Right atrium auricular region (tissue), 2 donors: ENCODE measurements at regions not wholly inside any gene's neighbourhood (a gene's known extent, or its start where the extent isn't known, plus 50 kb on each side); places are given as distances from the start of the nearest gene placed in this dataset.

Experiments
- DNase-seq: peaks from one replicate; pipeline ENCODE4 v3.0.0-alpha.2; 2019; ENCODE audit warnings: low spot score
- H3K27ac ChIP-seq, 2 donors: fragments of 200-600 bp; sonication (generic); 1 replicate in 1 of 2; 2 replicates in 1 of 2; pipeline ENCODE4 v1.5.1; 2016 to 2019
- H3K27me3 ChIP-seq, 2 donors: fragments of 200-600 bp; sonication (generic); one replicate each; pipeline versions ENCODE4 v1.5.1 to v1.6.0; 2017 to 2019
- H3K36me3 ChIP-seq: fragments of 200-600 bp; sonication (generic); one replicate; pipeline ENCODE4 v1.5.1; 2016
- H3K4me1 ChIP-seq, 2 donors: fragments of 200-600 bp; sonication (generic); one replicate each; pipeline versions ENCODE4 v1.5.1 to v1.6.0; 2017 to 2019
- H3K4me3 ChIP-seq, 2 donors: fragments of 200-600 bp; sonication (generic); 1 replicate in 1 of 2; 2 replicates in 1 of 2; pipeline ENCODE4 v1.5.1; 2017 to 2019; ENCODE audit warnings: mild to moderate bottlenecking in 1 of 2, moderate library complexity in 1 of 2
- H3K9me3 ChIP-seq, 2 donors: fragments of 200-600 bp; sonication (generic); one replicate each; pipeline ENCODE4 v1.5.1; 2019
- TF ChIP-seq, protein P1 (sequence below), 2 donors: fragments of 200-600 bp; sonication (generic); IDR thresholded peaks; one replicate each; pipeline ENCODE4 v1.5.1; 2019; ENCODE audit warnings: antibody characterized with exemption in 2 of 2

DNA sequence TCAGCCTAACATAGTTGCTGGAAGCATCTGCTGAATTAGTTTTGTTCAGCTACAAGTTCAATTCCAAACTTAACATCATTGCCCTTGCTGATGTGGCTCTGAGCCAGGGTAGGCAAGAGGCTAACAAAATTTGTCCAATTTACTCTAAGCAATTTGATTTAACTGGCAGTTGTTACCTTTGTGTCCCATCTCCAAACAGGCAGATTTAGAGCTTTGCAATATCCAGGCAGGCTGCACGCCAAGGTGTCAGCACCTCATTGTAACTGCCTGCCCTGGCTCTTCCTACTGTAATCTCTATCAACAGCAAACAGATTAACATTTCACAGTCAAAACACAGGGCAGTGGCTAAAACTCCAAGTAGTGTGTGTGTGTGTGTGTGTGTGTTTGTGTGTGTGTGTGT is 2070.6 kb downstream of the PCDH7 start:
- no peaks in the 10 kb centered on the region for H3K4me1 ChIP-seq
- no peaks in the 10 kb centered on the region for H3K36me3 ChIP-seq
- H3K4me3 ChIP-seq, result no peak overlapping the region
- peaks cover 0 to 3% of the 10 kb centered on the region in 2 donors for H3K27me3 ChIP-seq
- no peaks in the 10 kb centered on the region for H3K9me3 ChIP-seq
- DNase-seq, result no peak
- TF ChIP-seq, protein P1, sequence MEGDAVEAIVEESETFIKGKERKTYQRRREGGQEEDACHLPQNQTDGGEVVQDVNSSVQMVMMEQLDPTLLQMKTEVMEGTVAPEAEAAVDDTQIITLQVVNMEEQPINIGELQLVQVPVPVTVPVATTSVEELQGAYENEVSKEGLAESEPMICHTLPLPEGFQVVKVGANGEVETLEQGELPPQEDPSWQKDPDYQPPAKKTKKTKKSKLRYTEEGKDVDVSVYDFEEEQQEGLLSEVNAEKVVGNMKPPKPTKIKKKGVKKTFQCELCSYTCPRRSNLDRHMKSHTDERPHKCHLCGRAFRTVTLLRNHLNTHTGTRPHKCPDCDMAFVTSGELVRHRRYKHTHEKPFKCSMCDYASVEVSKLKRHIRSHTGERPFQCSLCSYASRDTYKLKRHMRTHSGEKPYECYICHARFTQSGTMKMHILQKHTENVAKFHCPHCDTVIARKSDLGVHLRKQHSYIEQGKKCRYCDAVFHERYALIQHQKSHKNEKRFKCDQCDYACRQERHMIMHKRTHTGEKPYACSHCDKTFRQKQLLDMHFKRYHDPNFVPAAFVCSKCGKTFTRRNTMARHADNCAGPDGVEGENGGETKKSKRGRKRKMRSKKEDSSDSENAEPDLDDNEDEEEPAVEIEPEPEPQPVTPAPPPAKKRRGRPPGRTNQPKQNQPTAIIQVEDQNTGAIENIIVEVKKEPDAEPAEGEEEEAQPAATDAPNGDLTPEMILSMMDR (IDR thresholded peaks at IDR 0.05), result no peak
- H3K27ac ChIP-seq, result no peak overlapping the region

DNA sequence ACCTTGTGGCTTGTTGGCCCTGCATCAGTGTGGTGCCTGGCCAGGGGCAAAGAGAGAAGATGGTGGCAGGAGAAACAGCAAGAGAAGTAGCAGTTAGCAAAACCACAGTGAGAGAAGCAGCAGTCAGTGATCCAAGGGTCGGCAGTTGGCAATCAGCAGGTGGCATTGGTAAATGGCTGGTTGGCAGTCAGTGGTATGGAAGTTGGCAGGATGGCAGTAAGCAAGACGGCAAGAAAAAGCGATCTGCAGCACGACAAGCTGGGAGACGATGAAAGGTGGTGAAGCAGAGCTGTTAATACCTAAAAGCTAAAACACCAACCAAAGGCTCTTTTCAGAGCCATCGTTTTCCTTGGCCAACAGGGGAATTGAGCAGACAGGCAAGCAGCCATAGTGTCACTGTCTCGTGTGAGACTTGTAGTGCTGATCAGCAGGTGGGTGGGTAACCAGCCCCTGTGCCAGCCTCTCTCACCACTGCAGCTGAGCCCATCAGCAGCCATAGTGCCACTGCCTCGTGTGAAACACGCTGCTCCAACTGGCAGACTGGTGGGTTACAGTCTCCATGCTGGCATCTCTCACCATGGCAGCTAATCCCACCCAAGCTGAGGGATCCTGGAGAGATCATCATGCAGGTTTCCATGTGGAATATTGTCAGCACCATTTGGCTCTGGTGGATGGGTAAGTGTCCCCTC is 2078.4 kb downstream of the PCDH7 start:
- no peaks in the 10 kb centered on the region for H3K4me1 ChIP-seq
- H3K27ac ChIP-seq, result no peak overlapping the region
- no peaks in the 10 kb centered on the region for H3K36me3 ChIP-seq
- TF ChIP-seq, protein P1 (IDR thresholded peaks at IDR 0.05), result no peak
- peaks cover 0 to 3% of the 10 kb centered on the region in 2 donors for H3K27me3 ChIP-seq
- no peak for DNase-seq
- no peak overlapping the region for H3K4me3 ChIP-seq
- H3K9me3 ChIP-seq, result no peaks in the 10 kb centered on the region

DNA sequence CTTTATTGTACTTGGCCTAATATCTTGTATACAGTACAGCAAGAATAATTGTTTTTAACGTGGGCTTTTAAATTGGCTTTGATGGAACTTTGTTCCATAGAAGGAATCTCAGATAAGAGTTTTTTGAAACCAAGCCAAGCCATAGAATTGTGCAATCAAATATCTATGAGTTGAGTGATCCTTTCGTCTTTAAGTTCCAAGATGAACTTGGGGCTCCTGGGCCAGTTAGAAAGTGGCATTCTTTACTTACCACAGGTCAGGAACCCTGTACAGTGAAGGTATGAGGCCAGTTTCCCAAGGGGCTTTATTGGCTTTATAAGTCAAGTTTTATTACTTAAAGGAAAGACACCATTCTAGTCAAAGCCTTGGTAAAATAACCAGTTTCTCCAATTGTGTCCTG is 2104.2 kb downstream of the PCDH7 start:
- Histone ChIP-seq H3K9me3 (no peaks in the 10 kb centered on the region), H3K4me1 (no peaks in the 10 kb centered on the region), H3K27me3 (no peaks in the 10 kb centered on the region), H3K36me3 (no peaks in the 10 kb centered on the region), H3K4me3 (no peak overlapping the region), H3K27ac (no peak overlapping the region)
- TF ChIP-seq, protein P1 (IDR thresholded peaks at IDR 0.05), result no peak
- no peak for DNase-seq

DNA sequence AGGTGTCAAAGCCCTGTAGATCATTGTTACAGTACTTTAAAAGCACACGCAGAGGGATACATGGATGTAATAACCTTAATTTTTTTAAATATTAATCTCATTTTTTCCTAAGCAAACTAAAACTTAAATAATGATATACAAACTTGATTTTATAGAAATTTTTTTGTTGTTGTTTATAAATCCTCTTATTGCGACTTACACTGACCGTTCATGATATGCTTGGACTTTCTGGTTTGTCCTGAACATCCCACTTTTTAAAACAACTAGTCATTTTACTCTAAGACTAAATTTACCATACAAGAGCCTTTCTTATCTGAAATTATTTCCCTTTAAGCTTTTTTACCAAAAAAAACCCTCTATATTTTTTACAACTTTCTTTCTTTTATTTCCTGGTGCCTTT is 2106.0 kb downstream of the PCDH7 start:
- Histone ChIP-seq H3K9me3 (no peaks in the 10 kb centered on the region), H3K27me3 (no peaks in the 10 kb centered on the region), H3K27ac (no peak overlapping the region), H3K36me3 (no peaks in the 10 kb centered on the region), H3K4me1 (no peaks in the 10 kb centered on the region), H3K4me3 (no peak overlapping the region)
- no peak for DNase-seq
- TF ChIP-seq, protein P1 (IDR thresholded peaks at IDR 0.05), result no peak

DNA sequence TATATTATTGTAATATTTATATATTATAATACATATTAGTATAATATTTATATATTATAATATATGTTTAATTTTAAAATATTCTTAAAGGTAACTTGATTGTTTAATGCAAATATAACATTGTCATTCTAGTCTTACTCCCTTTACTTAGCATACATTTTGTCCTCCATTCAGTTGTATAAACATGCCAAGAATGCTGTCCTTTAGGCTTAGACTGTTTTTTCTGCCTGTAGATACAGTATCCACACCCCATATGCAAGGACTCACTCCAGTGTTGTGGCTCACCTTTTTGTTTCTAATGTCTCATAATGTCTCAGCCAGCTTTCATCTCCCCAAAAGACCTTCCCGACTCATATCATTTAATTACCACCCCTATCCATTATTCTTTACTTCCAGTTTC is 2110.0 kb downstream of the PCDH7 start:
- no peaks in the 10 kb centered on the region for H3K27me3 ChIP-seq
- TF ChIP-seq, protein P1 (IDR thresholded peaks at IDR 0.05), result no peak

DNA sequence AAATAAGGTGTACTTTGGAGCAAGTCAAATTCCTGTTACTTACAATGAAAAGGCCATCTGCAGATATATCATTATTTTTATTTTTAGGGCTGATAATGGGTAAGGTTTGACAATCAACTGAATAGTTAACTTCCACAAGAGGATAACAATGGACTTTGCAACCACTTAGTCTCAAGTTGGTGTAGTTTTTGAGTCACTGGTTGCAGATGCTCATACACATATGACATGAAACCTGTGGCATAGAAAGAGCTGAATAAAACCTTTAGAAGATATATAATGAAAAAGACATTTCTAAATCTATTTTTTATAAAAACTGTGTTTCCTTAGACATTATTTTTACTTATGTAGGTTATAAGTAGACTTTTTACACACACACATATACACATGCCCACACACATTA is 2110.9 kb downstream of the PCDH7 start:
- Histone ChIP-seq H3K27ac (no peak overlapping the region), H3K9me3 (no peaks in the 10 kb centered on the region), H3K27me3 (no peaks in the 10 kb centered on the region), H3K4me3 (no peak overlapping the region), H3K36me3 (no peaks in the 10 kb centered on the region), H3K4me1 (no peaks in the 10 kb centered on the region)
- TF ChIP-seq, protein P1 (IDR thresholded peaks at IDR 0.05), result no peak
- no peak for DNase-seq

More for the DNA sequence above, 2110.0 kb downstream of the PCDH7 start:
- Histone ChIP-seq H3K27ac (no peak overlapping the region), H3K4me3 (no peak overlapping the region), H3K4me1 (no peaks in the 10 kb centered on the region), H3K36me3 (no peaks in the 10 kb centered on the region), H3K9me3 (no peaks in the 10 kb centered on the region)
- no peak for DNase-seq
